DOHH2 (cell line): ENCODE measurements at regions not wholly inside any gene's neighbourhood (a gene's known extent, or its start where the extent isn't known, plus 50 kb on each side); places are given as distances from the start of the nearest gene placed in this dataset.
"Not testable (repeated sequence)": the region's sequence is repeated elsewhere in the genome, so short reads cannot be mapped to it uniquely, and the experiment has no call there.

ENCODE experiments used
- CTCF ChIP-seq: fragments of 200-600 bp; sonication (generic); IDR thresholded peaks from one replicate; pipeline ENCODE4 v1.5.1; 2014; ENCODE audit warnings: antibody characterized with exemption, mild to moderate bottlenecking, low read depth, low read length; ENCODE audit not compliant: poor library complexity, severe bottlenecking
- EZH2phosphoT487 ChIP-seq: fragments of 200-600 bp; sonication (generic); IDR thresholded peaks from 2 replicates; pipeline ENCODE4 v1.6.1; 2017; ENCODE audit warnings: borderline replicate concordance, mild to moderate bottlenecking, antibody characterized with exemption, low read length, moderate library complexity, mixed read lengths

GRCh38 chr2:147414656-147415055, 430.2 kb upstream of the ACVR2A start:
- not testable (repeated sequence) for TF ChIP-seq CTCF, EZH2phosphoT487
